ENCODE measurements at regions not wholly inside any gene's neighbourhood (a gene's known extent, or its start where the extent isn't known, plus 50 kb on each side); places are given as distances from the start of the nearest gene placed in this dataset.
A peak's percentile ranks its signal among the peaks of the same experiment; 100 is the strongest.

DNA sequence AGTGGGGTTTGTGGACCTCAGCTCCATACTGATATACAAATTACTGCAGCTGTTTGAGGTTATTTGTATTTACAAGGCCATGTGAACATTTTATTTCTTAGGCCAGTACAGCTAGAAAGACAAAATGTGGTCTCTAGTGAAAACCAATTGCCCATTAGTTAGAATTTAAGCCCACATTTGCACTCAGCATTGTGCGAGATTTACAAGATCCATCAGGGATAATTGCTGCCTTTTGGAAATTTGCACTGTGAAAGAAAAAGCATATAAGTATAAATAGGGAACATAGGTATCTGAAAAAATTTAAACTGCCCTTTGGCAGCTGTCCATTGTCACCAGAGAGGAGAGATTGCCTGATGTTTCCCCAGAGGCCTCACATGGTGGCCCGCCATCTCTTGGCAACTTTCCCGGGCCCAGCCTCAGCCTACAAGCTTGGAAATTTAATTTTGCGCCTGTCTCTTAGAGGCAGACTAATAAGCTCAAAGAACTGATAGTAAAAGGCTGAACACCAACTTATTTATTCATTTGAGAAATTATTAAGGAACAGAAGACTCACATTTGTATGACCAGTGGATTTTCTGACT, 120.7 kb downstream of the MAP3K21 start:
- intact Hi-C loops (cut with DNase I; ENCODE audit: low total_unique reads), result loop anchor here (10.0 kb wide), 1 partner anchor 337 kb away; no protein-coding TSS in a partner anchor
- WGBS, 5 donors, result 69 to 84% (median 75%) methylated on average over 4 of the region's 4 CpGs

DNA sequence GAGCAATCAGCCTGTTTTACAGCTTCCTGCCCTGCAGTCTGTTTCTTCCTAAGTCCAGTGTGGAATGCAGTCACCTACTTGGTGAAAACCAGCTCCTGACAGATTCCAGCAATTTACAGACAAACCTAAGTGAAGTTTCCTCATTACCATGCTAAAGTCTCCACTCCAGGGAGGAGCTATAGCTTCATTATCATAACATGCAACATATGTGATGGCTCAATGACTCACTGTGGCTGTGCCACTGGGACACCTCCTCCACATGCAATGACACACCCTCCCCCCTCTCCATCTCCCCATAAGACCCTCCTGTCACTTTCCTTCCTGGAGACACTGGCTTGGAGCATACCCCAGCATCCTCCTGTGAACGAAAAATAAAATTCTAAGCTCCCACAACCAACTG, 125.2 kb downstream of the MAP3K21 start:
- whole genome bisulfite sequencing, 5 donors, result 68 to 87% (median 75%) methylated on average over 1 of the region's 1 CpG
- H3K9me3 ChIP-seq, result no peaks in the 10 kb centered on the region
- no peak overlapping the region for H3K27ac ChIP-seq
- no peaks in the 10 kb centered on the region for H3K4me1 ChIP-seq
- no peak for TF ChIP-seq POLR2A (IDR thresholded peaks at IDR 0.05)
- no peak for TF ChIP-seq EP300 (IDR thresholded peaks at IDR 0.05)
- no peak for TF ChIP-seq CTCF (IDR thresholded peaks at IDR 0.05)
- no peak for TF ChIP-seq POLR2AphosphoS5 (IDR thresholded peaks at IDR 0.05)
- no peak overlapping the region for H3K4me3 ChIP-seq
- no peaks in the 10 kb centered on the region for H3K27me3 ChIP-seq
- no peak for DNase-seq
- intact Hi-C loops (cut with DNase I; ENCODE audit: low total_unique reads), result no loop called here
- H3K36me3 ChIP-seq, result no peaks in the 10 kb centered on the region

More for the DNA sequence above, 120.7 kb downstream of the MAP3K21 start:
- no peaks in the 10 kb centered on the region for H3K27me3 ChIP-seq
- H3K4me3 ChIP-seq, result no peak overlapping the region
- H3K36me3 ChIP-seq, result no peaks in the 10 kb centered on the region
- H3K4me1 ChIP-seq, result no peaks in the 10 kb centered on the region
- peaks cover 0 to 7% (median 4%) of the 10 kb centered on the region in 4 donors for H3K9me3 ChIP-seq
- no peak overlapping the region for H3K27ac ChIP-seq
- DNase-seq, result peak in 1 of 2 donors; percentile 14
- no peak for TF ChIP-seq EP300 (IDR thresholded peaks at IDR 0.05)
- TF ChIP-seq POLR2A (IDR thresholded peaks at IDR 0.05), result no peak
- no peak for TF ChIP-seq POLR2AphosphoS5 (IDR thresholded peaks at IDR 0.05)
- TF ChIP-seq CTCF (IDR thresholded peaks at IDR 0.05), result no peak

DNA sequence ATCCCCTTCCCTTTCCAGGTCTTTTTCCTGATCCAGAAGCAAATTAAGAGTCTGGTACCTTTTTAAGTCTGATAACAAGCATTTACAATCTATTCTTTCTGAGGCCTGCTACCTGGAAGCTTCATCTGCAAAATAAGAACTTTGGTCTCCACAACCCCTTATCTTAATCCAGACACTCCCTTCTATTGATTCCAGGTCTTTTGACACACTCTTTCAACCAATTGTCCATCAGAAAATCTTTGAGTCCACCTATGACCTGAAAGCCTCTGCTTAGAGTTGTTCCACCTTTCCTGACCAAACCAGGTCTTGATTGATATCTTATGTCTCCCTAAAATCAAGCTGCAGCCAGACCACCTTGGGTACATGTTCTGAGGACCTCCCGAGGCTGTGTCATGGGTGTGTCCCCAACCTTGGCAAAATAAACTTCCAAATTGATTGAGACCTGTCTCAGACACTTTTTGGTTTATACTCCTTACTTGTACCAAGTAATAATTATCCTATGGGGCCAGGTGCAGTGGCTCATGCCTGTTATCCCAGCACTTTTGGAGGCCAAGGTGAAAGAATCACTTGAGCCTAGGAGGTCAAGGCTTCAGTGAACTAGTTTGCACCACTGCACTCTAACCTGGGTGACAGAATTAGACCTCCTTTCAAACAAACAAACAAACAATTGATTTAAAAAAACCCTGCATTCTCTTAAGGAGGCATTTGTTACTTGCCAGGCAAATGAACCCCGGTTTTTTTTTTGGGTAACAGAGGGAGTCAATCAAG, 126.1 kb downstream of the MAP3K21 start:
- Histone ChIP-seq H3K9me3 (no peaks in the 10 kb centered on the region), H3K27me3 (no peaks in the 10 kb centered on the region), H3K36me3 (no peaks in the 10 kb centered on the region), H3K27ac (no peak overlapping the region), H3K4me1 (no peaks in the 10 kb centered on the region), H3K4me3 (no peak overlapping the region)
- intact Hi-C loops (cut with DNase I; ENCODE audit: low total_unique reads), result no loop called here
- DNase-seq, result no peak
- TF ChIP-seq EP300 (IDR thresholded peaks at IDR 0.05) (no peak), CTCF (IDR thresholded peaks at IDR 0.05) (no peak), POLR2AphosphoS5 (IDR thresholded peaks at IDR 0.05) (no peak), POLR2A (IDR thresholded peaks at IDR 0.05) (no peak)
- WGBS, 5 donors, result 62 to 71% (median 66%) methylated on average over 2 of the region's 2 CpGs

- H3K4me1 ChIP-seq, result no peaks in the 10 kb centered on the region
- TF ChIP-seq EP300 (IDR thresholded peaks at IDR 0.05), result no peak
- TF ChIP-seq CTCF (IDR thresholded peaks at IDR 0.05), result no peak
- no peak for TF ChIP-seq POLR2AphosphoS5 (IDR thresholded peaks at IDR 0.05)
- no peak for TF ChIP-seq POLR2A (IDR thresholded peaks at IDR 0.05)
- 86 to 100% (median 90%) methylated on average over 1 of the region's 1 CpG for WGBS, 5 donors
- intact Hi-C loops (cut with DNase I; ENCODE audit: low total_unique reads), result no loop called here
- H3K4me3 ChIP-seq, result no peak overlapping the region
- H3K27ac ChIP-seq, result no peak overlapping the region
- no peaks in the 10 kb centered on the region for H3K27me3 ChIP-seq
- H3K9me3 ChIP-seq, result no peaks in the 10 kb centered on the region
- no peak for DNase-seq
- no peaks in the 10 kb centered on the region for H3K36me3 ChIP-seq
These were observed 132.0 kb downstream of the MAP3K21 start for GRCh38 chr1:233459470-233459945.
